Epithelial cell of esophagus (primary cell): ENCODE measurements at regions not wholly inside any gene's neighbourhood (a gene's known extent, or its start where the extent isn't known, plus 50 kb on each side); places are given as distances from the start of the nearest gene placed in this dataset.

Experiments used
- DNase-seq: peaks from one replicate; pipeline ENCODE4 v3.0.0; 2010; ENCODE audit warnings: low read depth
- H3K4me3 ChIP-seq: 2 replicates; pipeline ENCODE4 v1.5.1; 2011; ENCODE audit warnings: mild to moderate bottlenecking, low read length, control low read depth
- CTCF ChIP-seq: IDR thresholded peaks from 2 replicates; pipeline ENCODE4 v1.5.1; 2011; ENCODE audit warnings: low read depth, mild to moderate bottlenecking, low read length, control low read depth, inconsistent platforms; ENCODE audit not compliant: insufficient read depth; ENCODE audit errors: missing control alignments

GRCh38 chr1:98385652-98386051 is 275.9 kb upstream of the SNX7 start:
- TF ChIP-seq CTCF = no peak
- no peak for DNase-seq
- H3K4me3 ChIP-seq = no peak overlapping the region

GRCh38 chr1:98384461-98385141 is 276.9 kb upstream of the SNX7 start:
- no peak overlapping the region for H3K4me3 ChIP-seq
- no peak for TF ChIP-seq CTCF
- DNase-seq = no peak

- DNase-seq = no peak
- TF ChIP-seq CTCF = no peak
Observed at GRCh38 chr1:98382986-98383740, 278.4 kb upstream of the SNX7 start.

GRCh38 chr1:98382586-98382985 is 278.9 kb upstream of the SNX7 start:
- no peak overlapping the region for H3K4me3 ChIP-seq
- no peak for DNase-seq
- TF ChIP-seq CTCF = no peak

More at GRCh38 chr1:98382986-98383740, 278.4 kb upstream of the SNX7 start:
- H3K4me3 ChIP-seq = no peak overlapping the region

- H3K4me3 ChIP-seq = no peak overlapping the region
- DNase-seq = no peak
- no peak for TF ChIP-seq CTCF
Observed at GRCh38 chr1:98374098-98374497, 287.4 kb upstream of the SNX7 start.

- TF ChIP-seq CTCF = no peak
- DNase-seq = no peak
- H3K4me3 ChIP-seq = no peak overlapping the region
Observed at GRCh38 chr1:98373056-98373455, 288.5 kb upstream of the SNX7 start.
